ENCODE measurements at regions not wholly inside any gene's neighbourhood (a gene's known extent, or its start where the extent isn't known, plus 50 kb on each side); places are given as distances from the start of the nearest gene placed in this dataset.

DNA sequence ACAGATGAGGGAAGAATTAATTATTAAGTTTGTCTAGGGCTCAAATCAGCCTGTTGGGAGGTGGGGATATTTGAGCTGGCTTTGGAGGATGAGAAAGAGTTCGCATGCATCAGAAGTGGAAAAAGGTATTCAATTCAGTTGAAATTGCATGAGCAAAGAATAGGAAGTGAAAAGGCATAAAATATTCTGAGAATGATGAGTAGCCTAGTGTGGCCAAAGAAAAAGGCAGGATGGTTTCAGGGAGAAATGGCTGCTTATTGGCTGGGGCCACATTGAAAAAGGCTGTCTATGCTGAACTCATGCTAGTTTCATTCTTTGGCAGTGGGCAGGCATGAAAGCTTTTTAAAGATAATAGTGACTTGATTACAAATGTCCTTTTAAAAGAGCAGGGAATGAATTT lies 235.4 kb upstream of the RIOK2 start:
- TF ChIP-seq KAT7 (CRISPR knock-in tag; IDR thresholded peaks at IDR 0.05; ENCODE audit: borderline replicate concordance) (no peak), IRF2 (CRISPR knock-in tag; IDR thresholded peaks at IDR 0.05; ENCODE audit: borderline replicate concordance, low read depth) (no peak), ETV6 (CRISPR knock-in tag; IDR thresholded peaks at IDR 0.05) (no peak)
- TF ChIP-seq, protein P1, sequence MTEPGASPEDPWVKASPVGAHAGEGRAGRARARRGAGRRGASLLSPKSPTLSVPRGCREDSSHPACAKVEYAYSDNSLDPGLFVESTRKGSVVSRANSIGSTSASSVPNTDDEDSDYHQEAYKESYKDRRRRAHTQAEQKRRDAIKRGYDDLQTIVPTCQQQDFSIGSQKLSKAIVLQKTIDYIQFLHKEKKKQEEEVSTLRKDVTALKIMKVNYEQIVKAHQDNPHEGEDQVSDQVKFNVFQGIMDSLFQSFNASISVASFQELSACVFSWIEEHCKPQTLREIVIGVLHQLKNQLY (CRISPR knock-in tag; IDR thresholded peaks at IDR 0.05): no peak
- TF ChIP-seq, protein P2, sequence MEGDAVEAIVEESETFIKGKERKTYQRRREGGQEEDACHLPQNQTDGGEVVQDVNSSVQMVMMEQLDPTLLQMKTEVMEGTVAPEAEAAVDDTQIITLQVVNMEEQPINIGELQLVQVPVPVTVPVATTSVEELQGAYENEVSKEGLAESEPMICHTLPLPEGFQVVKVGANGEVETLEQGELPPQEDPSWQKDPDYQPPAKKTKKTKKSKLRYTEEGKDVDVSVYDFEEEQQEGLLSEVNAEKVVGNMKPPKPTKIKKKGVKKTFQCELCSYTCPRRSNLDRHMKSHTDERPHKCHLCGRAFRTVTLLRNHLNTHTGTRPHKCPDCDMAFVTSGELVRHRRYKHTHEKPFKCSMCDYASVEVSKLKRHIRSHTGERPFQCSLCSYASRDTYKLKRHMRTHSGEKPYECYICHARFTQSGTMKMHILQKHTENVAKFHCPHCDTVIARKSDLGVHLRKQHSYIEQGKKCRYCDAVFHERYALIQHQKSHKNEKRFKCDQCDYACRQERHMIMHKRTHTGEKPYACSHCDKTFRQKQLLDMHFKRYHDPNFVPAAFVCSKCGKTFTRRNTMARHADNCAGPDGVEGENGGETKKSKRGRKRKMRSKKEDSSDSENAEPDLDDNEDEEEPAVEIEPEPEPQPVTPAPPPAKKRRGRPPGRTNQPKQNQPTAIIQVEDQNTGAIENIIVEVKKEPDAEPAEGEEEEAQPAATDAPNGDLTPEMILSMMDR (IDR thresholded peaks at IDR 0.05): no peak
- TF ChIP-seq, protein P3, sequence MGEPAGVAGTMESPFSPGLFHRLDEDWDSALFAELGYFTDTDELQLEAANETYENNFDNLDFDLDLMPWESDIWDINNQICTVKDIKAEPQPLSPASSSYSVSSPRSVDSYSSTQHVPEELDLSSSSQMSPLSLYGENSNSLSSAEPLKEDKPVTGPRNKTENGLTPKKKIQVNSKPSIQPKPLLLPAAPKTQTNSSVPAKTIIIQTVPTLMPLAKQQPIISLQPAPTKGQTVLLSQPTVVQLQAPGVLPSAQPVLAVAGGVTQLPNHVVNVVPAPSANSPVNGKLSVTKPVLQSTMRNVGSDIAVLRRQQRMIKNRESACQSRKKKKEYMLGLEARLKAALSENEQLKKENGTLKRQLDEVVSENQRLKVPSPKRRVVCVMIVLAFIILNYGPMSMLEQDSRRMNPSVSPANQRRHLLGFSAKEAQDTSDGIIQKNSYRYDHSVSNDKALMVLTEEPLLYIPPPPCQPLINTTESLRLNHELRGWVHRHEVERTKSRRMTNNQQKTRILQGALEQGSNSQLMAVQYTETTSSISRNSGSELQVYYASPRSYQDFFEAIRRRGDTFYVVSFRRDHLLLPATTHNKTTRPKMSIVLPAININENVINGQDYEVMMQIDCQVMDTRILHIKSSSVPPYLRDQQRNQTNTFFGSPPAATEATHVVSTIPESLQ (CRISPR knock-in tag; IDR thresholded peaks at IDR 0.05): no peak

Data from WTC11 (cell line).